ENCODE measurements at regions not wholly inside any gene's neighbourhood (a gene's known extent, or its start where the extent isn't known, plus 50 kb on each side); places are given as distances from the start of the nearest gene placed in this dataset.
"Not testable (repeated sequence)": the region's sequence is repeated elsewhere in the genome, so short reads cannot be mapped to it uniquely, and the experiment has no call there.

DNA sequence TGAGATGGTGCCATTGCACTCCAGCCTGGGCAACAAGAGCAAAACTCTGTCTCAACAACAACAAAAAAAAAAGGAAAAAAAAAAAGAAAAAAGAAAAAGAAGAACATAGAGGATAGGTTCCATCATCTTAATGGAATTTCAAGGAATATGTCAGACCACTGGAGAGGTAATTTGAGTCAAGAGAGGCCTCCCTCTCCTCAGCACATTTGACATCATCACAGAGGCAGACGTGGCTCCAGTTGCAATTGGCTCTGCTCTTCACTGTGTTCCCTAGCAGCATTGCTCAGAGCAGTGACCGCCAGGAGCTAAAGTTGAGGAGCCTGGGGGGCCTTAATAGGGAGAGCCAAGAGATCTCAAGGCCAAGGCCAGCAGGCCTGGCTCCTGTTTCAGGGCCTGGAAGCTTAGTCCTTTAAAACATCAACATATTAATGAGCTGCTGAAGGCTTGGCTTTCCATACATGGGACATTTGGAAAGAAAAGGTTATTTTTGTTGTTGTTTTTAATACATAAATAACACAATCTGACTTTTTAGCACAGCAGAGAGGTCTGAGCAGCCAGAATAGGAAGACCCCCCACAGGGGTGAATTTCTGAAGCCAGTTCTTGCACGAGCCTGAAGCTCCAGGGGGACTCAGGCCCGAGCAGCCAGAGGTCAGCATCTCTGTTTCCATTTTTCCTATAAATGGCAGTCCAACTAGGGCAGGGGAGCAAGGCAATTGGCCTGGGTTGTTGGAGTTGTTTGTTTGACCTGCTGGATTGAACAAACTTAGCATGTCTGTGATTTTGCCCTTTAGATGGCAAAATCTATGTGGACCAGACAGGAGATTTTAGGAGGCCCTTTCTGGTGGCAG, 118.3 kb upstream of the FGGY start:
- no peak for DNase-seq (ENCODE audit: low read depth)

DNA sequence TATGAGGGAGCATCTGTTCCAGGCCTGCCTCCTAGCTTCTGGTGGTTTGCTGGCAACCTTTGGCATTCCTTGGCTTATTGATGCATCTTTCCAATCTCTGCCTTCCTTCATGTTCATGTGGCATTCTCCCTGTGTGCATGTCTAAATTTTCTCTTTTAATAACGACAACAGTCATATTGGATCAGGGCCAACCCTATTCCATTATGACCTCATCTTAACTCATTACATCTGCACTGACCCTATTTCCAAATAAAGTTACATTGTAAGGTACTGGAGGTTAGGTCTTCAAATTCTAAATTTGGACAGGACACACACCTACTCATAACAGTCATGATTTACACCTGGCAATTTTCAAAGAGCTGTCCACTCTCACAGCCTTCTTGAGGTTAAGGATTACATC, 117.2 kb upstream of the FGGY start:
- no peak for DNase-seq (ENCODE audit: low read depth)

DNA sequence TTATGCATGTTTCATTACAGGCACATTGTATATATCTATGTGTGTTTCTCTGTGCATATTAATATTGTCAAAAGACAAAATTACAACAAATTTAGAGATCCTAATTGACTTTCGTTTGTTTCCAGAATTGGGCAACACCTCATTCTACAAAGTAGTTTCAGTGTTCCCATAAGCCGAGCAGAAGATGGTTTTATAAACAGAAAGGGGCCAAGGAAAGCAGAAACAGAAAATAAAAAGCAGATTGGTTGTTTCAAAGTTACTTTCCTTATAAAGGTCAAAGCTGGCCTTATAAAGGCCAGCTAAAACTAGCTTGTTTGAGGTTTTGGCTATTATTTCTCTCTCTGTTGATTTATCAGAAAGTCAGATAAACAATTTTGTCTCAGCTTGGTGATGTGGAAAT, 116.2 kb upstream of the FGGY start:
- DNase-seq (ENCODE audit: low read depth) = no peak

DNA sequence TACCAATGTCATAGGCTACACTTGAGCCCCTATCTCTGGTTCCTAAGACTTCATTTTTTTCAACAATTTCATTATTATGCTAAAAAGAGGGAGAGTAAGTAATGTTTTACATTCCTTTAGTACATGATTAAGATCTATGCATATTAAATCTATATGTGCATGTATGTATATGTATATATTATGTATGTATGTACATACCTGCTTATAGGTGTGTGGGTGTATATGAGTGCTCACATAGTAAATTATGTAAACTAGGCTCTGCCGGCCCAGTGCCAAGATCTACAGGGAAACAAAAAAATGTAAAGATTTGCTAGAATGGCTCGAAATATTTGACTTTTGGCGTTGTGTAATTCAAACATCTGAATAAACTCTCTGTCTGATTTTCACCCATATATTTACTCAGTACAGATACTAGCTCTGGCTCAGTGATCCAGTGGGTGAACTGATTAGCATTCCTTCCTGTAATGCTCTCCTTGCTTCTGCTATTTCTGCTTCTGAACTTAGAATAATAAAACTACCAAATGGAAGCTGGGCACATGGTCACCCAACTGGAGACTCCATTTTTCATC, 113.1 kb upstream of the FGGY start:
- no peak for DNase-seq (ENCODE audit: low read depth)

DNA sequence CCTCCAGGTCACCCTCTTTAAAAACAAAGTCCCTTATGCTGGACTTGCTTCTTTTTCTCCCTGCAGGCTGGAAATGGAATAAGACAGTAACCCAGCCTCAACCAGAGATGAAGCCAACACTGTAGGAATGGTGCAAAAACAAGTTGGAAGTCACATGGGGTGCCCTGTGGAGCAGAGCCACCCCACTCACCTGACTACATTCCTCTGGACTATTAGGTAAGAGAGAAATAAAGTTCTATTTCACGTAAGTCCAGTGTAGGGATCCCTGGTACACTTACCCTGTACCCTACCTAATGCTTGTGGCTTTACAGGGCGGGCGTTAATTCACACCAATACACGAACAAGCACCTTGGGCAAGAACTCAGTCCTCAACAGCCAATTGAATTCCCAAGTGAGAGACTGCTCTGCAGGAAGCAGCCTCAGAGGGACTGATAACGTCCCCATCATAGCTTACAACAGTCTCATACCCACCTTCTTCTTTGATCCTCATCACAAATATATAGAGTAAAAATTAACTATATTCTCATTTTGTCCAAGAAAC, 112.5 kb upstream of the FGGY start:
- no peak for DNase-seq (ENCODE audit: low read depth)

DNA sequence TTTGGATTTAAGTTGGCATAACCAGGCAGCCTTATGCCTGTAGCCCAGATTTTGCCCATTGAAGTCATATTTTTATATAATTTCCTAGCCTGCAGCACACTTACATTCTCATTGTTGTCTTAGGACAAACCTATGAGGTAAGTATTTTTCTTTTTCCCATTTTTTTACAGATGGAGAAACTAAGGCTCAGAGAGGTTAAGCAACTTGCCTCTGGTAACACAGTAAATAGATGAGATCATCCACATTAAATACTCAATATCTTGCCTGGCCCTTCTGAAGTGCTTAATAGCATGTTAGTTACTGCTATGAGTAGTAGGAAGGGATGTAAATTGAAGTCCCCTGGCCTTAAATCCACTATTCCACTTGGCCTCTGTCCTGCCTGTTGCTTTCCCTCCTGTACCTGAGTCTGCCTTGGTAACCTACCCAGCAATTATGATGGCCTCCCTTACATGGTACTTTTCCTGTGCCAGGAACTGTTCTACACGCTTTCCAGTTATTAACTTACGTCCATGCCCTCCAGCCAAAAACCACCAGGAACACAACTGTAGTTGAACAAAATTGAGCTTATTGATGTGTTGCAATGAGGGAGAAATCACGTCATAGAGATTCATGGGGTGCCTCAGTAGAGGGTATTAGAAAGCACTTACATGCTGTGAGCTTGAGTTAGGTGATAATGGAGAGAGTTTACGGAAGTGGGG, 111.6 kb upstream of the FGGY start:
- no peak for DNase-seq (ENCODE audit: low read depth)

DNA sequence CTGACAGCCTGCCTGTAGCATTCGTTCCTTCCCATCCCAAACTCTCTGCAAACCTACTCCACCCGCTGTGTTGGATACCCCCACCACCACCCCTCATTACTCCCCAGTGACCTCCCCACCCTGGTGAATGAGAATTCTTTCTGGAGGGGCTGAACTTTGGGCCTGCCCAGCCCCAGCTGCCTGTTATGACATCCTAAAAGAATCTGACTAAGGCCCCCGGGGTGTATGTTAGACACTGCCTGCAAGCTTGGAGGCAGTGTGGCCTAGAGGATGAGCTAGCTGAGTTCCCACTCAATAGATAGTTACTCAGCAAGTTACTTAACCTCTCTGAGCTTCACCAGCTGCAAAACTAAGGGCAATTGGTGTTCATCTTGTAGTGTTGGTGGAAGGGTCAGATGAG, 110.2 kb upstream of the FGGY start:
- no peak for DNase-seq (ENCODE audit: low read depth)

DNA sequence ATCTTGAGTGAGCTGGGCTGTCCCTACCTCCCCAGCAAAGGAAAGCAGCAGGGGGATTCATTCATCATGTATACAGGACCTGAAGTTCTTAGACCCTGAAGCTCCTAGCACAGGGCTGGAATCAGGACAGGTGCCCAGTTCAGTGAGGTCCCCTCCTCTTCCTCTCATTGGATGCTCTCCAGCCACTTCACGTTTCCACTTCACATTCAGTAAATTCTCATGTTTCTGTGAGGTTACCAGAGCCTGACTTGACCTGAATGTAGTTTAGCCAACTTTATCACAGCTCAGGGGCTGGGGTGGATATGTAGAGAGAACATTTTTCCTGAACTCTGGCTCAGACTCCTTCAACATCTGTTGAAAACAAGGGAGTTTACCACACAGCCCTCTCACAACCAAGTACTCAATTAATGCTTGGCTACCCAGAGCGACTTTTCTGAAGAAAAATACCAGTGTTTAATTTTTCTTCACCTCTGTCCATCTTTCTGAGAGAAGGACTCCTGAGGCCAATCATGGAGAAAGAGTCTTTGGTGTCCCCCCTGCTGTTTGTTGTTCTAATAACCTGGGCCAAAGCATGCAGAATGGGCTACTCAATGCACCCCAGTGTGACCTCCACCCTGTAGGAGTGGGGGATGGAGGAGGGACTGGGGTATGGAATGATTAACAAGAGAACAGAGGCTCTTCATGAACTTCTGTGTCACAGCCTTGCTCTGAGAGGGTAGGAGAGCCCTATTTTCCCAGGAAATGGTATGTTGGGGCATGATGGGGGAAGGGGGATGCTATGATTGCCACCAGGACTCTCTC, 108.3 kb upstream of the FGGY start:
- DNase-seq (ENCODE audit: low read depth) = no peak

DNA sequence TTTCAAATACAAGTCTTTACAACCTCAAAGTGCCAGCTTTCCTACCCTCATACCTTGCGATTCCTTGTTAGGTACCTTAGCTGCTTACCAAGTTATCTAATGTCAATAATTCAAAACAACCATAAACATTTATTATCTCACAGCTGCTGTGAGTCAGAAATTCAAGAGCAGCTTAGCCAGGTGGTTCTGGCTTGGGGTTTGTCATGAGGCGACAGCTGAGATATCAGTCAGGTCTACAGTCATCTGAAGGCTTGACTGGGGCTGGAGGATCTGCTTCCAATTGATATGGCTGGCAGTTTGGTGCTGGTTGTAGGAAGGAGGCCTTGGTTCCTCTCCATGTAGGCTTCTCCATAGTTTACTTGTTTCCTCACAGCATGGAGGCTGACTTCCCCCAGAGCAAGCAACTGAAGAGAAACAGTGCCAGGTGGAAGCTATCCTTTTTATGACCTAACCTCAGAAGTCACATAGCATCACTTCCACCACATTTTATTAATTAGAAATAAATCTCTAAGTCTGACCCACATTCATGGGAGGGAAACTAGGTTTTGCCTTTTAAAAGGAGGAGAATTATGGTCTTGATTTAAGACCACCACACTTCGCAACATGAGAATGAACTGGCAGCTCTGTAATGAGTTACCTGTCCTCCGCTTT, 103.3 kb upstream of the FGGY start:
- no peak for DNase-seq (ENCODE audit: low read depth)

DNA sequence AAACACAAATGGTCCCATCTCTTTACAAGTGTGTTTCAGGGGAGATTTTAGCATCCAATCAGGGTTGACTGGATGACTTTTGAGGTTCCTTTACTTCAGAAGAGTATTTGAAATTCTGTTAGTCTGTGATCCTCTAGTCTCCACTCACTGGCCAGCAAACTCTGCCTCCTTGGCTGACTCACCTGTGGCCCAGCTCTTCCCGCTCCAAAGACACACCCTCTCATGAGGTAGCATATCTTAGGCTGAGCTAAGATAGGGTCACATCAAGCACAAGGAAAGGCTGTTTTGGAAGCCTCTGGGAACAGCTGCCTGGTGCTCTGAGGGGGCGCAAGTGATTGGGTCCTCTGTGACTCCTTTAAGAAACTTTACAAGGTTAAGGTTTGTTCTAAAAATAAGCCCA, 102.3 kb upstream of the FGGY start:
- DNase-seq (ENCODE audit: low read depth) = no peak

DNA sequence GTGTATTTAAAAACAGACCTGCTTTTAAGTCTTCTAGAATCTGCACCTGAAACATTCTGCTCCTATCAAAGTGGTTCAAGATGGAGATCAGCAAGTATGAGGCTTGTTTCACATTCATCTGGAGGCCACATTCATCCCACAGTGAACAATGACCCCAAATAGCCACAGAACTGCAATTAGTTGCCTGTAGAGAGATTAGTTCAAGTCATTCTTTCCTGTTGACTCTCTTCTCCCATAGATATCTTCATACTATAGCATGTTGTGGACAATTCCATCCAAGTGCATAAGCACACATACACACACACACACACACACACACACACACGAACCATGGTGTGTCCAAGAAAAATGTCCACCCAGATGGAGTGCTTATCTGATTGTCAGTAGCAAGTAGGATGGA, 101.7 kb upstream of the FGGY start:
- DNase-seq (ENCODE audit: low read depth) = no peak

DNA sequence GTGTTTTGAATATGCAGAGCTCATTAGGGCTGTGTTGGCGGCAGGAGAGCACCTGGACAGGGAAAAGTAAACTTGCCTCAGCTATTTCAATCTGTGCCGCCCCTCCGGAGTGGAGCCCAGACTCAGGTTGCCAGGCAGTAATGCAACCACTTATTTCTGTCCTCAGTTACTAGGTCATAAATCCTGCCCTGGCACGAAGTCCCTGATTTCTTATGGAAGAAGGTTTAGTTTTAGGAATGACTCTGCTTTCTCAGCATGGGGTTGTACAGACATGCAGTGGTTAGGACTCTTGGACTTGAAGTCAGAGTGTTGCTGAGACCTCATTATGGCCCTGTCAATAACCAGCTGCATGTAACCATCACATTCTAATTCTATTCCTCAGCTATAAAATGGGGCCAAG, 98.3 kb upstream of the FGGY start:
- no peak for DNase-seq (ENCODE audit: low read depth)

DNA sequence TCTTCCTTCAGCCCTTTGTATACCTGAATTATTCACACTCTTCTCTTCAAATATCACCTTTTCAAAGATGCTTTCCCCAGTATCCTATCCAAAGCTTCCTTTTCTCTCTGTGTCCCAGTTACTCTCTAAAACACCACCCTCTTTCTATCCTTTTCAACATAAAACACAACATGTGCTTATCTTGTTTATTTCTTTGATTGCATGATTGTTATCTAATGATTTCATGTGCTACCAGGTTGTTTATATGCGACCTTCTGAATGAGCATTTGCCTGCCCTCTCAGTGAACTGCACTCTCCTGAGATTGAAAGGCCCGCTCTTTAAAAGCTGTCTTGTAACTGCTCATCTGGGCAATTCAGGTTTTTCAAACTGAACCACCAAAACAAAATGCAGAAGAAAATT, 97.7 kb upstream of the FGGY start:
- DNase-seq (ENCODE audit: low read depth) = no peak

DNA sequence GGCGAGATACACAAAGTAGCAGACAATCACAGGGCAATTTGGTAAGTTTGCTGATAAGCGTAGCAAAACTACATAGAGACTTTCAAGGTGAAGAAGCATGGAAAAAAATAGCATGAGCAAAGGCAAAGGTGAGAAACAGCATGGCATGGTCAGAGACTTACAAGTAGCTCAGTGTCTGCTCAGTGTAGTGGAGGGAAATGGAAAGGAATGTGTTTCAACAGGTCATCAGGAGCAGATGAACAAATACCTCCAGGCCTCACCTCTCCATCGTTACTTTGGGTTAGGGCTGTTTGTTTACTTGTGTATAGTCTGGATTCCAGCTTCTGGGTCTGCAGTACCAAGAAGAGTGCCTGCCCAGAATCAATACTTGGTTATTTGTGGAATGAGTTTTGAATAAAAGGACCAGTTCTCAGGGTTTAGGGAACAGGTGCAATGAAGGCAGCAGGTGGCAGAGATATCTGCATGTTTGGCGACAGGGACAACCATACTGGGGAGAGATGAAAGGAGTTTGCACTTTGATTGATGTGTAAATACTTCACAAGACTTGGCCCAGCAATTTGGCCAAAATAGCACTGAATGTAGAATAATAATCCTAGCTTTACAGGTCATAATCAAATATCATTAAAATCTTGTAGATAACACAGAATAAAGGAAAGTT, 97.0 kb upstream of the FGGY start:
- no peak for DNase-seq (ENCODE audit: low read depth)

DNA sequence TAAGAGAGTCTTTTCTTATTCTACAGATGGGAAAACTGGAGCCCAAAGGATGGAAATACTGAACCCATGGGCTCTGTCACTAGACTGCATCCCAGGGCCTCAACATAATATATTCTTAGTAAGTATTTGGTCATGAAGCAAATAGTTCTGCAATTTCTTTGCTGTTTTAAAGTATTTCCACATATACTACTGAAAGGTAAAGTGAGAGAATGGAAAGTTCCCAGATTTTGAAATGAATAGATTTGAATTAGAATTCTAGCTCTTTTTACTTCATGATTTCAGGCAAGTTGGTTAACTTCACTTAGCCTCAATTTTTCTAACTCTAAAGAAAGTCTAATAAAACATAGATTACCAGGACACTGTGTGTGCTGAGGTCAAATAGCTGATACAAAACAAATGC, 95.6 kb upstream of the FGGY start:
- no peak for DNase-seq (ENCODE audit: low read depth)

DNA sequence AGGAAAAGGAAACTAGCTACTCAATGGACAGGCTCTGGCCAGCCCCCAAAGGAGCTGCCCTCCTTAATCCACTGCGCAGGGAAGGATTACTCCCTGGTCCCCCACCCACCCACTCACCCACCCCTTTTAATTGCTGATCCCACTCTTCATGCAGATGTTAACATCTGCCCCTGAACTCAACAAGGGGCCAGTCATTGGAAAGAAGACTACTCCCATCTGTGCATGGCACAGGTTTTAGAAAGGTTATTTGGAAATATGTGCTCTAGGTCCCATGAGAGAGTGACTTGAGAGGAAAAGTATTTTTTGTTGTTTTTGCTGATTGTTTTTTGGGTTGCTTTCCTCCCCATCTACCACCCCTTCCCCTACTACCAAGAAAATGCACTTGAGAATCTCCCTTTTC, 94.4 kb upstream of the FGGY start:
- DNase-seq (ENCODE audit: low read depth) = no peak

DNA sequence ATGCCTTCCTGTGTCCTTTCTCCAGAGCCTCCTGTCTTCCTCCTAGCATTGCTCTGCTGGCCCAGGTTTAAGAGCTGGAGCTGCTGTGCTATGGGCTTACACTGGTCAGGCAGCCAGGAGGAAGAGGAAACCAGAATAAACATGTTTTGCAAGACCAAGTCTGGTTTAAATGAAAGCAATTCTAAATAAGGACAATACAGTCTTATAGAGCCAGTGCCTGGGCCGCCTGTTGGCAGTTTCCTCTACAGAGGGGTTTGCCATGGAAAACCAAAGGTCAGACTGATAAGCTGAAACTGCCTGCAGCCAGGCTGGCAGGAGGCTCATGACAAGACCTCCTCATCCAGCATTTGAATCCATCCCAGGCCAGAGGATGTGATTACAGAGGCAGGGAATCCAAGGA, 92.9 kb upstream of the FGGY start:
- DNase-seq (ENCODE audit: low read depth) = no peak

DNA sequence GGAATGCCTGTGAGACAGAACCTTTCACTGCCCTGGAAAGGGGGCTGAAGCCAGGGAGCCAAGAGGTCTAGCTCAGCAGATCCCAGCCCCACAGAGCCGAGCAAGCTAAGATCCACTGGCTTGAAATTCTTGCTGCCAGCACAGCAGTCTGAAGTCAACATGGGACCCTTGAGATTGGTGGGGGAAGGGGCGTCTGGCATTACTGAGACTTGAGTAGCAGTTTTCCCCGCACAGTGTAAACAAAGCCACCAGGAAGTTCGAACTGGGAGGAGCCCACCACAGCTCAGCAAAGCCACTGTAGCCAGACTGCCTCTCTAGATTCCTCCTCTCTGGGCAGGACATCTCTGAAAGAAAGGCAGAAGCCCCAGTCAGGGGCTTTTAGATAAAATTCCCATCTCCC, 90.3 kb upstream of the FGGY start:
- not testable (repeated sequence) for DNase-seq (ENCODE audit: low read depth)

DNA sequence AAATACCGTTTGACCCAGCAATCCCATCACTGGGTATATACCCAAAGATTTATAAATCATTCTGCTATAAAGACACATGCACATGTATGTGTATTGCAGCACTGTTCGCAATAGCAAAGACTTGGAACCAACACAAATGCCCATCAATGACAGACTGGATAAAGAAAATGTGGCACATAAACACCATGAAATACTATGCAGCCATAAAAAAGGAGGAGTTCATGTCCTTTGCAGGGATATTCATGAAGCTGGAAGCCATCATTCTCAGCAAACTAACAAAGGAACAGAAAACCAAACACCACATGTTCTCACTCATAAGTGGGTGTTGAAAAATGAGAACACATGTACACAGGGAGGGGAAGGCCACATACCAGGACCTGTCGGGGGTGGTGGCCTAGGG, 86.5 kb upstream of the FGGY start:
- not testable (repeated sequence) for DNase-seq (ENCODE audit: low read depth)

DNA sequence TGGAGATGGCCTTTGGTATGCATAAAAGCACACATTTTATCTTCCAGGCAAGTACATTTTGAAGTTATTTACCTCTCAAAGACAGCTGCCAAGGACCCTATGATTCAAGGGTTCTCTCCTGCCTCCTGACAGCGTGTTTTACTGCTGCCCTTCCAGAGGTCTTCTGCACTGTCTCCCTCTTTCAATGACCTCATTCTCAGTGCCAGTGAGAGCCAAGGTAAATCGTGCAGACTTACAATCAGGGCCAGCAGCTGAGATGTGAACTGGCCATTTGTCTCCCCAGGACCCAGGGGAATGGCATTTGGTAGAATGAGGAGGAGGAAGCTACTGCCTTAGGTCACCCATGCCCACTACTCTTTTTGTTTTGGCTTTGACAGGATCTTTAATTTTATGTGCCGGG, 84.2 kb upstream of the FGGY start:
- DNase-seq (ENCODE audit: low read depth) = no peak

Data from stimulated activated CD8-positive, alpha-beta memory T cell treated with anti-CD3 and anti-CD28 coated beads, Interleukin-12 subunit alpha, Interleukin-12 subunit beta, amount 100 ng/mL, for 4 hours (primary cell).